ENCODE measurements at regions not wholly inside any gene's neighbourhood (a gene's known extent, or its start where the extent isn't known, plus 50 kb on each side); places are given as distances from the start of the nearest gene placed in this dataset.

- Histone ChIP-seq H3K36me3 (ENCODE audit: control insufficient read depth in 4 of 4, insufficient read depth in 3 of 4, low read depth in 1 of 4, low read length in 3 of 4) (no peaks in the 10 kb centered on the region), H3K9ac (ENCODE audit: low read depth in 1 of 2, low read length in 2 of 2) (no peak overlapping the region), H3K27ac (ENCODE audit: low read depth in 1 of 2, low read length in 2 of 2) (no peak overlapping the region), H3K9me3 (ENCODE audit: control insufficient read depth in 4 of 4, low read length in 3 of 4) (no peaks in the 10 kb centered on the region), H3K27me3 (ENCODE audit: control insufficient read depth in 4 of 4, insufficient read depth in 4 of 4, low read length in 3 of 4) (no peaks in the 10 kb centered on the region), H3K4me3 (ENCODE audit: low read depth in 1 of 3, low read length in 3 of 3) (no peak overlapping the region), H3K4me1 (ENCODE audit: control insufficient read depth in 4 of 4, insufficient read depth in 4 of 4, low read length in 3 of 4) (no peaks in the 10 kb centered on the region)
- WGBS = 66% methylated on average over 5 of the region's 5 CpGs
- DNase-seq (ENCODE audit: low spot score) = no peak
- no peak for TF ChIP-seq HNF4G (IDR thresholded peaks at IDR 0.05)
- no peak for TF ChIP-seq REST (IDR thresholded peaks at IDR 0.05)
- TF ChIP-seq JUND (IDR thresholded peaks at IDR 0.05) = no peak
- TF ChIP-seq FOXA2 (IDR thresholded peaks at IDR 0.05) = no peak
- TF ChIP-seq CTCF (IDR thresholded peaks at IDR 0.05; ENCODE audit: low read depth, low read length, missing input control) = no peak
- TF ChIP-seq, protein P1, sequence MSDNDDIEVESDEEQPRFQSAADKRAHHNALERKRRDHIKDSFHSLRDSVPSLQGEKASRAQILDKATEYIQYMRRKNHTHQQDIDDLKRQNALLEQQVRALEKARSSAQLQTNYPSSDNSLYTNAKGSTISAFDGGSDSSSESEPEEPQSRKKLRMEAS (IDR thresholded peaks at IDR 0.05) = no peak
- TF ChIP-seq SP1 (IDR thresholded peaks at IDR 0.05) = no peak
- no peak for TF ChIP-seq YY1 (IDR thresholded peaks at IDR 0.05)
- TF ChIP-seq EGR1 (IDR thresholded peaks at IDR 0.05; ENCODE audit: low read depth in 2 of 2) = no peak
- no peak for TF ChIP-seq ZBTB33 (IDR thresholded peaks at IDR 0.05)
- no peak for TF ChIP-seq FOXA1 (IDR thresholded peaks at IDR 0.05)
- no peak for TF ChIP-seq TAF1 (conservative IDR thresholded peaks at IDR 0.05)
- no peak for TF ChIP-seq HNF4A (conservative IDR thresholded peaks at IDR 0.05)
Observed at GRCh38 chr6:93567164-93567563, 147.8 kb upstream of the EPHA7 start.

DNA sequence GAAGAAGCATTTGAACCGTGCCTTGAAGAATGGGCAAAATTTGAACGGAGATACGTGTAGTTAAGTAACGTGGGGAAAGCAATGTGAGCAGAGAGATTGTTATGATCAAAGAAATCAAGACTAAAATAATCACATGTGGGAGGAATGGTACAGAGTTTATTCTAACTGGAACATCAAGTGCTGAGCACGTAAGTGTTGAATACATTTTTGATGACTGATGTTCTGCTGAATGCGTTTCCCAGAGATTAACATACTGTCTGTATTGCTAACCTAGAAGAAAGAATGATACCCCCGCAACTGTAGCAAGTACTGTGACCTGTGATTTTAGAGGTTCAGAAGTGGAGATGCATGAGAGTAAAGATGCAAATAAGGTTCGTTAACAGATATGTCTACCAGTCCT is 146.9 kb upstream of the EPHA7 start:
- TF ChIP-seq REST (IDR thresholded peaks at IDR 0.05) = no peak
- no peak for TF ChIP-seq YY1 (IDR thresholded peaks at IDR 0.05)
- TF ChIP-seq FOXA1 (IDR thresholded peaks at IDR 0.05) = no peak
- no peak for TF ChIP-seq EGR1 (IDR thresholded peaks at IDR 0.05; ENCODE audit: low read depth in 2 of 2)
- TF ChIP-seq, protein P1 (IDR thresholded peaks at IDR 0.05) = no peak
- TF ChIP-seq HNF4A (conservative IDR thresholded peaks at IDR 0.05) = no peak
- no peak for TF ChIP-seq RAD21 (IDR thresholded peaks at IDR 0.05)
- 86% methylated on average over 8 of the region's 8 CpGs for WGBS
- no peaks in the 10 kb centered on the region for H3K9me3 ChIP-seq (ENCODE audit: control insufficient read depth in 4 of 4, low read length in 3 of 4)
- no peaks in the 10 kb centered on the region for H3K36me3 ChIP-seq (ENCODE audit: control insufficient read depth in 4 of 4, insufficient read depth in 3 of 4, low read depth in 1 of 4, low read length in 3 of 4)
- no peak overlapping the region for H3K9ac ChIP-seq (ENCODE audit: low read depth in 1 of 2, low read length in 2 of 2)
- no peaks in the 10 kb centered on the region for H3K27me3 ChIP-seq (ENCODE audit: control insufficient read depth in 4 of 4, insufficient read depth in 4 of 4, low read length in 3 of 4)
- DNase-seq (ENCODE audit: low spot score) = no peak
- no peak overlapping the region for H3K27ac ChIP-seq (ENCODE audit: low read depth in 1 of 2, low read length in 2 of 2)
- no peak overlapping the region for H3K4me3 ChIP-seq (ENCODE audit: low read depth in 1 of 3, low read length in 3 of 3)
- no peaks in the 10 kb centered on the region for H3K4me1 ChIP-seq (ENCODE audit: control insufficient read depth in 4 of 4, insufficient read depth in 4 of 4, low read length in 3 of 4)
